DOHH2 (cell line): ENCODE measurements at regions not wholly inside any gene's neighbourhood (a gene's known extent, or its start where the extent isn't known, plus 50 kb on each side); places are given as distances from the start of the nearest gene placed in this dataset.

Experiments
- H3F3A ChIP-seq: fragments of 200-600 bp; sonication (generic), shearing (Covaris generic); 2 replicates; pipeline ENCODE4 v1.6.0; 2016; ENCODE audit warnings: antibody characterized with exemption, mild to moderate bottlenecking; ENCODE audit not compliant: control insufficient read depth, insufficient read depth
- H3K27ac ChIP-seq: fragments of 200-600 bp; sonication (generic); 2 replicates; pipeline ENCODE4 v1.5.1; 2014; ENCODE audit warnings: low read depth, mild to moderate bottlenecking, low read length, moderate library complexity
- H3K27me3 ChIP-seq: fragments of 200-600 bp; sonication (generic); 2 replicates; pipeline ENCODE4 v1.6.1; 2014; ENCODE audit warnings: mild to moderate bottlenecking, low read length, mixed read lengths; ENCODE audit not compliant: control insufficient read depth
- H3K36me3 ChIP-seq: fragments of 200-600 bp; sonication (generic); 2 replicates; pipeline ENCODE4 v1.6.1; 2014; ENCODE audit warnings: mild to moderate bottlenecking, low read length, moderate library complexity, mixed read lengths; ENCODE audit not compliant: control insufficient read depth
- H3K4me1 ChIP-seq: fragments of 200-600 bp; sonication (generic); 2 replicates; pipeline ENCODE4 v1.6.1; 2014; ENCODE audit warnings: mild to moderate bottlenecking, low read length, mixed read lengths; ENCODE audit not compliant: control insufficient read depth
- H3K4me2 ChIP-seq: fragments of 200-600 bp; sonication (generic); 2 replicates; pipeline ENCODE4 v1.6.0; 2014; ENCODE audit warnings: mild to moderate bottlenecking, low read length, moderate library complexity
- H3K4me3 ChIP-seq: fragments of 200-600 bp; sonication (generic); 2 replicates; pipeline ENCODE4 v1.5.1; 2014; ENCODE audit warnings: mild to moderate bottlenecking, low read length, mixed read lengths
- H3K79me2 ChIP-seq: fragments of 200-600 bp; sonication (generic); 2 replicates; pipeline ENCODE4 v1.6.1; 2014; ENCODE audit warnings: mild to moderate bottlenecking, low read length, mixed read lengths; ENCODE audit not compliant: control insufficient read depth
- H3K9me2 ChIP-seq: fragments of 200-600 bp; sonication (generic); replicated peaks from 2 replicates; pipeline ENCODE4 v1.6.1; 2014; ENCODE audit warnings: mild to moderate bottlenecking, low read length, mixed read lengths; ENCODE audit not compliant: control insufficient read depth
- H3K9me3 ChIP-seq: fragments of 200-600 bp; sonication (generic); 2 replicates; pipeline ENCODE4 v1.6.1; 2014; ENCODE audit warnings: antibody characterized with exemption, low read length, mixed read lengths; ENCODE audit not compliant: control insufficient read depth, insufficient read depth
- H4K20me1 ChIP-seq: fragments of 200-600 bp; sonication (generic); 2 replicates; pipeline ENCODE4 v1.6.0; 2014; ENCODE audit warnings: low read depth, mild to moderate bottlenecking, antibody characterized with exemption, low read length, moderate library complexity; ENCODE audit not compliant: control insufficient read depth, insufficient read depth
- CTCF ChIP-seq: fragments of 200-600 bp; sonication (generic); IDR thresholded peaks from one replicate; pipeline ENCODE4 v1.5.1; 2014; ENCODE audit warnings: antibody characterized with exemption, mild to moderate bottlenecking, low read depth, low read length; ENCODE audit not compliant: poor library complexity, severe bottlenecking
- EZH2phosphoT487 ChIP-seq: fragments of 200-600 bp; sonication (generic); IDR thresholded peaks from 2 replicates; pipeline ENCODE4 v1.6.1; 2017; ENCODE audit warnings: borderline replicate concordance, mild to moderate bottlenecking, antibody characterized with exemption, low read length, moderate library complexity, mixed read lengths

GRCh38 chr2:65490222-65490621 is 57.8 kb upstream of the SPRED2 start:
- no peak overlapping the region for H3K4me3 ChIP-seq
- peaks cover 2% of the 10 kb centered on the region; the same call in 1 of the 2 replicates for H3K27me3 ChIP-seq
- no peaks in the 10 kb centered on the region for H4K20me1 ChIP-seq
- H3K36me3 ChIP-seq, result no peaks in the 10 kb centered on the region
- H3K9me3 ChIP-seq, result no peaks in the 10 kb centered on the region
- no peaks in the 10 kb centered on the region for H3K79me2 ChIP-seq
- H3K4me2 ChIP-seq, result no peak overlapping the region
- TF ChIP-seq EZH2phosphoT487 (no peak), CTCF (no peak)
- no peaks in the 10 kb centered on the region for H3K4me1 ChIP-seq
- no peak overlapping the region for H3K27ac ChIP-seq
- H3F3A ChIP-seq, result no peaks in the 10 kb centered on the region
- H3K9me2 ChIP-seq, result no peaks in the 10 kb centered on the region

- Histone ChIP-seq H3K4me3 (no peak overlapping the region), H3K27me3 (no peaks in the 10 kb centered on the region), H4K20me1 (no peaks in the 10 kb centered on the region), H3K36me3 (no peaks in the 10 kb centered on the region), H3F3A (no peaks in the 10 kb centered on the region), H3K9me2 (no peaks in the 10 kb centered on the region), H3K4me2 (no peak overlapping the region), H3K27ac (no peak overlapping the region), H3K9me3 (no peaks in the 10 kb centered on the region), H3K4me1 (no peaks in the 10 kb centered on the region), H3K79me2 (no peaks in the 10 kb centered on the region)
- no peak for TF ChIP-seq CTCF
- no peak for TF ChIP-seq EZH2phosphoT487
These were observed 56.9 kb upstream of the SPRED2 start for GRCh38 chr2:65489269-65489668.

- Histone ChIP-seq H3K9me2 (no peaks in the 10 kb centered on the region), H3F3A (no peaks in the 10 kb centered on the region), H3K27me3 (no peaks in the 10 kb centered on the region), H3K4me2 (no peak overlapping the region), H3K79me2 (no peaks in the 10 kb centered on the region), H3K9me3 (no peaks in the 10 kb centered on the region), H3K27ac (no peak overlapping the region), H3K4me3 (no peak overlapping the region), H3K4me1 (no peaks in the 10 kb centered on the region), H4K20me1 (no peaks in the 10 kb centered on the region), H3K36me3 (no peaks in the 10 kb centered on the region)
- TF ChIP-seq CTCF (no peak), EZH2phosphoT487 (no peak)
These were observed 56.1 kb upstream of the SPRED2 start for GRCh38 chr2:65488527-65488926.

GRCh38 chr2:65487404-65487803 is 55.0 kb upstream of the SPRED2 start:
- Histone ChIP-seq H3F3A (no peaks in the 10 kb centered on the region), H3K4me2 (no peak overlapping the region), H3K9me2 (no peaks in the 10 kb centered on the region), H3K79me2 (no peaks in the 10 kb centered on the region), H3K27ac (no peak overlapping the region), H3K36me3 (no peaks in the 10 kb centered on the region), H3K4me3 (no peak overlapping the region), H3K27me3 (no peaks in the 10 kb centered on the region), H3K4me1 (no peaks in the 10 kb centered on the region), H3K9me3 (no peaks in the 10 kb centered on the region), H4K20me1 (no peaks in the 10 kb centered on the region)
- TF ChIP-seq EZH2phosphoT487, result no peak
